ENCODE measurements at regions not wholly inside any gene's neighbourhood (a gene's known extent, or its start where the extent isn't known, plus 50 kb on each side); places are given as distances from the start of the nearest gene placed in this dataset.

- no peak overlapping the region for H3K27ac ChIP-seq (ENCODE audit: low read depth, low read length, poor library complexity, severe bottlenecking)
- no peak for TF ChIP-seq EZH2 (IDR thresholded peaks at IDR 0.05; ENCODE audit: borderline replicate concordance, low read length)
- TF ChIP-seq CTCF (IDR thresholded peaks at IDR 0.05; ENCODE audit: low read length) = no peak
Measured at GRCh38 chr18:40404284-40404683, 1550.8 kb upstream of the PIK3C3 start.

GRCh38 chr18:40402052-40402451 is 1553.0 kb upstream of the PIK3C3 start:
- Histone ChIP-seq H3K79me2 (ENCODE audit: insufficient read depth, low read length) (no peaks in the 10 kb centered on the region), H3K27me3 (ENCODE audit: insufficient read depth, low read length) (no peaks in the 10 kb centered on the region), H3K4me3 (ENCODE audit: low read depth, low read length, poor library complexity, severe bottlenecking) (no peak overlapping the region), H3K9me2 (ENCODE audit: low read depth, low read length) (no peaks in the 10 kb centered on the region), H3K4me1 (ENCODE audit: insufficient read depth, low read length, severe bottlenecking) (no peaks in the 10 kb centered on the region), H3K27ac (ENCODE audit: low read depth, low read length, poor library complexity, severe bottlenecking) (no peak overlapping the region), H3K9me3 (ENCODE audit: low read length) (no peaks in the 10 kb centered on the region), H3K36me3 (ENCODE audit: insufficient read depth, low read length) (no peaks in the 10 kb centered on the region), H2AFZ (ENCODE audit: low read length) (no peak overlapping the region), H3F3A (ENCODE audit: insufficient read depth, low read length) (no peaks in the 10 kb centered on the region), H3K4me2 (ENCODE audit: low read length) (no peak overlapping the region), H3K9ac (ENCODE audit: low read length) (no peak overlapping the region), H4K20me1 (ENCODE audit: insufficient read depth, low read length) (no peaks in the 10 kb centered on the region)
- no peak for TF ChIP-seq EZH2 (IDR thresholded peaks at IDR 0.05; ENCODE audit: borderline replicate concordance, low read length)
- TF ChIP-seq CTCF (IDR thresholded peaks at IDR 0.05; ENCODE audit: low read length) = no peak

More at GRCh38 chr18:40404284-40404683, 1550.8 kb upstream of the PIK3C3 start:
- no peak overlapping the region for H3K4me2 ChIP-seq (ENCODE audit: low read length)
- no peaks in the 10 kb centered on the region for H3F3A ChIP-seq (ENCODE audit: insufficient read depth, low read length)
- no peaks in the 10 kb centered on the region for H4K20me1 ChIP-seq (ENCODE audit: insufficient read depth, low read length)
- no peaks in the 10 kb centered on the region for H3K27me3 ChIP-seq (ENCODE audit: insufficient read depth, low read length)
- H2AFZ ChIP-seq (ENCODE audit: low read length) = no peak overlapping the region
- no peaks in the 10 kb centered on the region for H3K4me1 ChIP-seq (ENCODE audit: insufficient read depth, low read length, severe bottlenecking)
- H3K9me2 ChIP-seq (ENCODE audit: low read depth, low read length) = no peaks in the 10 kb centered on the region
- H3K79me2 ChIP-seq (ENCODE audit: insufficient read depth, low read length) = no peaks in the 10 kb centered on the region
- H3K9me3 ChIP-seq (ENCODE audit: low read length) = no peaks in the 10 kb centered on the region
- H3K36me3 ChIP-seq (ENCODE audit: insufficient read depth, low read length) = no peaks in the 10 kb centered on the region
- H3K4me3 ChIP-seq (ENCODE audit: low read depth, low read length, poor library complexity, severe bottlenecking) = no peak overlapping the region
- no peak overlapping the region for H3K9ac ChIP-seq (ENCODE audit: low read length)

- Histone ChIP-seq H3K4me1 (ENCODE audit: insufficient read depth, low read length, severe bottlenecking) (no peaks in the 10 kb centered on the region), H3K36me3 (ENCODE audit: insufficient read depth, low read length) (no peaks in the 10 kb centered on the region), H3K79me2 (ENCODE audit: insufficient read depth, low read length) (no peaks in the 10 kb centered on the region), H3K27ac (ENCODE audit: low read depth, low read length, poor library complexity, severe bottlenecking) (no peak overlapping the region), H3K9ac (ENCODE audit: low read length) (no peak overlapping the region), H2AFZ (ENCODE audit: low read length) (no peak overlapping the region), H3K27me3 (ENCODE audit: insufficient read depth, low read length) (no peaks in the 10 kb centered on the region), H3K9me3 (ENCODE audit: low read length) (no peaks in the 10 kb centered on the region), H3K4me2 (ENCODE audit: low read length) (no peak overlapping the region), H4K20me1 (ENCODE audit: insufficient read depth, low read length) (no peaks in the 10 kb centered on the region), H3F3A (ENCODE audit: insufficient read depth, low read length) (no peaks in the 10 kb centered on the region), H3K4me3 (ENCODE audit: low read depth, low read length, poor library complexity, severe bottlenecking) (no peak overlapping the region), H3K9me2 (ENCODE audit: low read depth, low read length) (no peaks in the 10 kb centered on the region)
- no peak for TF ChIP-seq CTCF (IDR thresholded peaks at IDR 0.05; ENCODE audit: low read length)
- TF ChIP-seq EZH2 (IDR thresholded peaks at IDR 0.05; ENCODE audit: borderline replicate concordance, low read length) = no peak
Measured at GRCh38 chr18:40388121-40388520, 1566.9 kb upstream of the PIK3C3 start.
